Trophoblast cell (in vitro differentiated cells and primary cell): ENCODE measurements at regions not wholly inside any gene's neighbourhood (a gene's known extent, or its start where the extent isn't known, plus 50 kb on each side); places are given as distances from the start of the nearest gene placed in this dataset.

ENCODE experiments used
- DNase-seq, 2 donors: peaks; one replicate each; pipeline ENCODE4 v3.0.0-alpha.2; 2016
- H2AFZ ChIP-seq: 2 replicates; pipeline ENCODE4 v1.6.1; 2013; ENCODE audit warnings: low read length, moderate library complexity, mild to moderate bottlenecking; ENCODE audit not compliant: insufficient read depth, poor library complexity
- H2AK5ac ChIP-seq: 2 replicates; pipeline ENCODE4 v1.6.1; 2013; ENCODE audit warnings: mild to moderate bottlenecking, low read length
- H2BK120ac ChIP-seq: 2 replicates; pipeline ENCODE4 v1.6.1; 2013; ENCODE audit warnings: low read length, mild to moderate bottlenecking, moderate library complexity; ENCODE audit not compliant: insufficient read depth, poor library complexity
- H2BK12ac ChIP-seq: 2 replicates; pipeline ENCODE4 v1.6.1; 2013; ENCODE audit warnings: mild to moderate bottlenecking, low read length, moderate library complexity
- H2BK5ac ChIP-seq: 2 replicates; pipeline ENCODE4 v1.6.1; 2013; ENCODE audit warnings: low read length, low read depth, moderate library complexity, mild to moderate bottlenecking; ENCODE audit not compliant: poor library complexity
- H3K14ac ChIP-seq: 2 replicates; pipeline ENCODE4 v1.6.1; 2013; ENCODE audit warnings: mild to moderate bottlenecking, low read length
- H3K18ac ChIP-seq: 2 replicates; pipeline ENCODE4 v1.6.1; 2013; ENCODE audit warnings: mild to moderate bottlenecking, low read length
- H3K23ac ChIP-seq: 2 replicates; pipeline ENCODE4 v1.6.1; 2013; ENCODE audit warnings: low read length
- H3K27ac ChIP-seq: 2 replicates; pipeline ENCODE4 v1.5.1; 2013; ENCODE audit warnings: low read depth, mild to moderate bottlenecking, inconsistent platforms, low read length, moderate library complexity
- H3K27me3 ChIP-seq: 2 replicates; pipeline ENCODE4 v1.6.1; 2013; ENCODE audit warnings: inconsistent platforms, mild to moderate bottlenecking, low read length, moderate library complexity; ENCODE audit not compliant: insufficient read depth
- H3K36me3 ChIP-seq, 2 experiments: 1 replicate in 1 of 2; 2 replicates in 1 of 2; pipeline ENCODE4 v1.6.1; 2013; ENCODE audit warnings: low read length in 2 of 2, mild to moderate bottlenecking in 2 of 2, moderate library complexity in 1 of 2; ENCODE audit not compliant: insufficient read depth in 2 of 2, control insufficient read depth in 1 of 2
- H3K4ac ChIP-seq: 2 replicates; pipeline ENCODE4 v1.6.1; 2013; ENCODE audit warnings: low read depth, mild to moderate bottlenecking, low read length, moderate library complexity
- H3K4me1 ChIP-seq, 2 experiments: 1 replicate in 1 of 2; 2 replicates in 1 of 2; pipeline ENCODE4 v1.6.1; 2013; ENCODE audit warnings: low read length in 2 of 2, mild to moderate bottlenecking in 2 of 2, moderate library complexity in 1 of 2; ENCODE audit not compliant: insufficient read depth in 2 of 2, control insufficient read depth in 1 of 2
- H3K4me2 ChIP-seq: 2 replicates; pipeline ENCODE4 v1.6.1; 2013; ENCODE audit warnings: inconsistent platforms, mild to moderate bottlenecking, low read length, moderate library complexity
- H3K4me3 ChIP-seq: 2 replicates; pipeline ENCODE4 v1.5.1; 2013; ENCODE audit warnings: mild to moderate bottlenecking, low read depth, low read length, inconsistent platforms
- H3K79me1 ChIP-seq: one replicate; pipeline ENCODE4 v1.6.1; 2013; ENCODE audit warnings: low read length
- H3K79me2 ChIP-seq: 2 replicates; pipeline ENCODE4 v1.6.1; 2013; ENCODE audit warnings: low read length, mild to moderate bottlenecking; ENCODE audit not compliant: control insufficient read depth, insufficient read depth, poor library complexity
- H3K9ac ChIP-seq: 2 replicates; pipeline ENCODE4 v1.6.1; 2013; ENCODE audit warnings: mild to moderate bottlenecking, low read length
- H3K9me3 ChIP-seq: 2 replicates; pipeline ENCODE4 v1.6.1; 2013; ENCODE audit warnings: low read depth, mild to moderate bottlenecking, control low read depth, inconsistent platforms, low read length; ENCODE audit not compliant: insufficient read depth
- H4K12ac ChIP-seq: 2 replicates; pipeline ENCODE4 v1.6.1; 2013; ENCODE audit warnings: low read depth, mild to moderate bottlenecking, low read length, moderate library complexity
- H4K8ac ChIP-seq: 2 replicates; pipeline ENCODE4 v1.6.1; 2013; ENCODE audit warnings: low read depth, mild to moderate bottlenecking, low read length, moderate library complexity
- H4K91ac ChIP-seq: one replicate; pipeline ENCODE4 v1.6.1; 2013; ENCODE audit warnings: low read depth, mild to moderate bottlenecking, low read length, moderate library complexity
- WGBS: extraction: QIAGEN DNeasy Blood & Tissue Kit; methylation state at CpG from one replicate; pipeline ENCODE4 v1.1.7; 2013; ENCODE audit warnings: missing lambda C conversion rate; ENCODE audit not compliant: insufficient read length, insufficient coverage; ENCODE audit errors: extremely low coverage; 5-methylcytosine and 5-hydroxymethylcytosine counted together

DNA sequence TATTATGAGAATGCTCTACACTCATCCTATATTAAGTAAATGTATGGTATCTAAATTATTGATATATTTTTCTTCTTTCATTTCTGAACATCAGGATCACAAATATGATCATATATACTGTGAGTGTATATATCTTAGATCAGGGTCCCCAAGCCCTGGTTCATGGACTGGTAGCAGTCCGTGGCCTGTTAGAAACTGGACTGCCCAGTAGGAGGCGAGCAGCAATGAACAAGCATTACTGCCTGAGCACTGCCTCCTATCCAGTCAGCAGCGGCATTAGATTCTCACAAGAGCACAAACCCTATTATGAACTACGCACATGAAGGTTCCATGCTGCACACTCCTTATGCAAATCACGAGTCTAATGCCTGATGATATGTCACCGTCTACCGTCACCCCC, 1247.1 kb upstream of the NXPH2 start:
- Histone ChIP-seq H4K12ac (no peak overlapping the region), H3K4ac (no peak overlapping the region), H3K4me3 (no peak overlapping the region), H2AK5ac (no peak overlapping the region), H2AFZ (no peak overlapping the region), H3K27me3 (no peaks in the 10 kb centered on the region), H2BK5ac (no peak overlapping the region), H3K23ac (no peak overlapping the region), H3K79me2 (no peaks in the 10 kb centered on the region), H3K36me3 (no peaks in the 10 kb centered on the region), H3K9me3 (no peaks in the 10 kb centered on the region), H3K4me1 (no peaks in the 10 kb centered on the region), H4K8ac (no peak overlapping the region), H4K91ac (no peak overlapping the region), H2BK120ac (no peak overlapping the region), H2BK12ac (no peak overlapping the region), H3K18ac (no peak overlapping the region), H3K4me2 (no peak overlapping the region), H3K79me1 (no peaks in the 10 kb centered on the region), H3K14ac (no peak overlapping the region), H3K27ac (no peak overlapping the region), H3K9ac (no peak overlapping the region)
- DNase-seq = no peak
- no CpG with 5 or more reads among the region's 7 CpGs for WGBS

GRCh38 chr2:140023291-140023690, 1243.1 kb upstream of the NXPH2 start:
- no peak overlapping the region for H2AFZ ChIP-seq
- no CpG with 5 or more reads among the region's 2 CpGs for WGBS
- no peak overlapping the region for H2AK5ac ChIP-seq
- no peaks in the 10 kb centered on the region for H3K9me3 ChIP-seq
- no peak overlapping the region for H2BK12ac ChIP-seq
- H4K12ac ChIP-seq = no peak overlapping the region
- H4K91ac ChIP-seq = no peak overlapping the region
- no peak overlapping the region for H3K4me3 ChIP-seq
- no peaks in the 10 kb centered on the region for H3K79me1 ChIP-seq
- no peak overlapping the region for H3K9ac ChIP-seq
- no peak overlapping the region for H4K8ac ChIP-seq
- H3K27me3 ChIP-seq = no peaks in the 10 kb centered on the region
- no peaks in the 10 kb centered on the region for H3K36me3 ChIP-seq
- no peaks in the 10 kb centered on the region for H3K4me1 ChIP-seq
- no peak overlapping the region for H2BK120ac ChIP-seq
- H3K4me2 ChIP-seq = no peak overlapping the region
- no peak overlapping the region for H3K23ac ChIP-seq
- H2BK5ac ChIP-seq = no peak overlapping the region
- H3K18ac ChIP-seq = no peak overlapping the region
- H3K4ac ChIP-seq = no peak overlapping the region
- H3K14ac ChIP-seq = no peak overlapping the region
- H3K79me2 ChIP-seq = no peaks in the 10 kb centered on the region
- DNase-seq = no peak
- H3K27ac ChIP-seq = no peak overlapping the region

DNA sequence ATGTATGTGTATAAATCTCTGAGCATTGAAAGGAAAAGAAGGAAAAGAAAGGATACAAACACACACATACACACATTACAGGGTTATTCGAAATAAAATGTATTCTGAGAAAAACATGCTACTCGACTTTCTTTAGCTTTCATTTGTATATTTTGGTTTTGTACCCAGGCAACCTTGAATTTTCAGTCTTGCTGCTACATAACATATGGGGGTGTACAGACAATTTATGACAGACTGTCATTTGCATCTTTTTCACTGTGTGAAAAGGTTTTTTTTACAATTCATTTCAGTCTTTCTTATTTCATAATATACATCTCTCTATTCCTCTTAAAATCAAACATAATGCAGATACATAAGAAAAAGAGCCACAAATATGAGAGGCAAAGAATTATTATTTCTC, 1238.4 kb upstream of the NXPH2 start:
- H3K4me3 ChIP-seq = no peak overlapping the region
- H3K27me3 ChIP-seq = no peaks in the 10 kb centered on the region
- H3K9me3 ChIP-seq = no peaks in the 10 kb centered on the region
- H4K8ac ChIP-seq = no peak overlapping the region
- no peak overlapping the region for H2AFZ ChIP-seq
- no peaks in the 10 kb centered on the region for H3K36me3 ChIP-seq
- H2BK120ac ChIP-seq = no peak overlapping the region
- no peak overlapping the region for H2BK12ac ChIP-seq
- H3K27ac ChIP-seq = no peak overlapping the region
- H3K14ac ChIP-seq = no peak overlapping the region
- H3K4me2 ChIP-seq = no peak overlapping the region
- H2BK5ac ChIP-seq = no peak overlapping the region
- no peaks in the 10 kb centered on the region for H3K79me1 ChIP-seq
- no peak overlapping the region for H2AK5ac ChIP-seq
- no peak overlapping the region for H3K18ac ChIP-seq
- no peak for DNase-seq
- no peak overlapping the region for H3K4ac ChIP-seq
- WGBS = no CpG with 5 or more reads among the region's 2 CpGs
- H4K12ac ChIP-seq = no peak overlapping the region
- H3K9ac ChIP-seq = no peak overlapping the region
- H3K79me2 ChIP-seq = no peaks in the 10 kb centered on the region
- H4K91ac ChIP-seq = no peak overlapping the region
- no peak overlapping the region for H3K23ac ChIP-seq
- H3K4me1 ChIP-seq = no peaks in the 10 kb centered on the region

DNA sequence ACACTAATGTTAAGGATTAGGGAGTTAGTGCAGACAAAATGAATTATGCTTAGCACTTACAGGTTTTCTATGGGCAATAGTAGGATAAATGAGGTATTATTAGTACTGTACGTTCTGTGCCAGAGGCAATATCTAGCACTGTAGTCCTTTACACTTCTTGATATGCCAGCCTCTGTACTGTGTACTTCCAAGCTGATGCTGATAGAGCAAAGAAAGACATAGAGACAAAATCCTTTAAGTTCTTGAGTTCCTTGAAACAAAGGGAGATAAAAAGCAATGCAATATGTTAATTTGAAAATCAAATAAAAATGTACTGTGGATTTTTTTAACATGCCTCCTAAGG, 1234.0 kb upstream of the NXPH2 start:
- no peaks in the 10 kb centered on the region for H3K79me2 ChIP-seq
- no peak overlapping the region for H4K8ac ChIP-seq
- H2AK5ac ChIP-seq = no peak overlapping the region
- H2BK5ac ChIP-seq = no peak overlapping the region
- no peak for DNase-seq
- H3K14ac ChIP-seq = no peak overlapping the region
- no CpG with 5 or more reads among the region's 1 CpG for WGBS
- H3K9ac ChIP-seq = no peak overlapping the region
- no peaks in the 10 kb centered on the region for H3K79me1 ChIP-seq
- no peak overlapping the region for H2AFZ ChIP-seq
- no peaks in the 10 kb centered on the region for H3K27me3 ChIP-seq
- H3K18ac ChIP-seq = no peak overlapping the region
- no peak overlapping the region for H2BK120ac ChIP-seq
- no peaks in the 10 kb centered on the region for H3K4me1 ChIP-seq
- no peak overlapping the region for H3K23ac ChIP-seq
- H3K36me3 ChIP-seq = no peaks in the 10 kb centered on the region
- no peak overlapping the region for H3K27ac ChIP-seq
- H3K4me3 ChIP-seq = no peak overlapping the region
- H3K4me2 ChIP-seq = no peak overlapping the region
- no peak overlapping the region for H4K91ac ChIP-seq
- no peak overlapping the region for H2BK12ac ChIP-seq
- H3K9me3 ChIP-seq = no peaks in the 10 kb centered on the region
- H3K4ac ChIP-seq = no peak overlapping the region
- H4K12ac ChIP-seq = no peak overlapping the region
